ENCODE measurements at regions not wholly inside any gene's neighbourhood (a gene's known extent, or its start where the extent isn't known, plus 50 kb on each side); places are given as distances from the start of the nearest gene placed in this dataset.

DNA sequence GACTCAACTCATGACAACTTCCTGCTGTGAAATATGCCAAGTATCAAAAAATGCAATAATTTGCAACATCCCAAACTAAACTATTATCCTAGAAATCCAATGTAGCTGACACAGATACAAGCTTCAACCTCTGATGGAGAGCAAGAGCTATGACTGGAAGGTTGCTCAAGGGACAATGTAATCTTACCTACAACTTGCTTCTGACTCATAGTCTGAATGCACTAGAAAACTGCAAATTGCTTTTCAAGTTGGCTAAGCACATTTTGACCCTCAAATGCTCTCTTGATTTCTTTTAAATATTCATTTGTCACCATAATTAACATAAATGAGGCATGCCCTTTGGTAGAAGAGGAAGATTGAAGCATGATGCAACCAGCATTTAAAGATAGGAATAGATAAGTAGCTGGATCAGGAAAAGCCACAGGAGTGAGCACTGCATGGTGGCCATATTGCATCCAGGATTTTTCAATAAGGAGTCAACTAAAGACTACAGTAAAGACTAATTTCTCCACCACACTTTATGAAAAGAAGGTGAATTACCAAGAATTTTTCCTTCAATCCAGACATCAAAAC, 630.8 kb upstream of the GBE1 start:
- Histone ChIP-seq H3K27ac (no peak overlapping the region), H3K4me3 (no peak overlapping the region), H3K9me3 (no peaks in the 10 kb centered on the region), H3K36me3 (no peaks in the 10 kb centered on the region), H3K4me1 (no peaks in the 10 kb centered on the region), H3K27me3 (no peaks in the 10 kb centered on the region)
- TF ChIP-seq, protein P1, sequence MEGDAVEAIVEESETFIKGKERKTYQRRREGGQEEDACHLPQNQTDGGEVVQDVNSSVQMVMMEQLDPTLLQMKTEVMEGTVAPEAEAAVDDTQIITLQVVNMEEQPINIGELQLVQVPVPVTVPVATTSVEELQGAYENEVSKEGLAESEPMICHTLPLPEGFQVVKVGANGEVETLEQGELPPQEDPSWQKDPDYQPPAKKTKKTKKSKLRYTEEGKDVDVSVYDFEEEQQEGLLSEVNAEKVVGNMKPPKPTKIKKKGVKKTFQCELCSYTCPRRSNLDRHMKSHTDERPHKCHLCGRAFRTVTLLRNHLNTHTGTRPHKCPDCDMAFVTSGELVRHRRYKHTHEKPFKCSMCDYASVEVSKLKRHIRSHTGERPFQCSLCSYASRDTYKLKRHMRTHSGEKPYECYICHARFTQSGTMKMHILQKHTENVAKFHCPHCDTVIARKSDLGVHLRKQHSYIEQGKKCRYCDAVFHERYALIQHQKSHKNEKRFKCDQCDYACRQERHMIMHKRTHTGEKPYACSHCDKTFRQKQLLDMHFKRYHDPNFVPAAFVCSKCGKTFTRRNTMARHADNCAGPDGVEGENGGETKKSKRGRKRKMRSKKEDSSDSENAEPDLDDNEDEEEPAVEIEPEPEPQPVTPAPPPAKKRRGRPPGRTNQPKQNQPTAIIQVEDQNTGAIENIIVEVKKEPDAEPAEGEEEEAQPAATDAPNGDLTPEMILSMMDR (IDR thresholded peaks at IDR 0.05) = no peak
- TF ChIP-seq POLR2A (IDR thresholded peaks at IDR 0.05) = no peak
- no peak for ATAC-seq
- intact Hi-C loops (cut with DNase I) = no loop called here
- no peak for DNase-seq

DNA sequence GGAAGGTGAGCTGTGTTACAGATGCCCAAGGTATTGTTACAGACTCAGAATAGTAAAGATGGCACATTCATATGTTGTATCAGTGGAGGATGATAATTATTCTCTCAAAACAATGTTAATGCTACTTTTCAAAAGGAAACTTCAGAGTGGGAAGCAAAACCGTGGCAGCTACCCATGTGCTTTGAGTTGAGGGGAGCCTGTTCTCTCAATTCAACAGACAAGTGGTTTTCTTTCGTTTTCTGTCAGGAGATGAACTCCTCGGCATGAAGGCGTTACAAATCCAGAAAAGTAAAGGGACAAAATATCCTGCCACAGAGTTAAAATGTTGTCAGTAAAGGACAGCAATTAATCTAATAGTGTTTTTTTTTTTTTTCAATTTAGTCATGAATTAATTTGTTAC, 629.4 kb upstream of the GBE1 start:
- TF ChIP-seq, protein P1 (IDR thresholded peaks at IDR 0.05) = no peak
- no peak for TF ChIP-seq POLR2A (IDR thresholded peaks at IDR 0.05)
- Histone ChIP-seq H3K27ac (no peak overlapping the region), H3K4me3 (no peak overlapping the region), H3K36me3 (no peaks in the 10 kb centered on the region), H3K4me1 (no peaks in the 10 kb centered on the region), H3K27me3 (no peaks in the 10 kb centered on the region), H3K9me3 (no peaks in the 10 kb centered on the region)
- WGBS, 4 donors = 75 to 83% (median 80%) methylated on average over 4 of the region's 4 CpGs
- intact Hi-C loops (cut with DNase I) = no loop called here
- no peak for DNase-seq
- ATAC-seq = no peak

DNA sequence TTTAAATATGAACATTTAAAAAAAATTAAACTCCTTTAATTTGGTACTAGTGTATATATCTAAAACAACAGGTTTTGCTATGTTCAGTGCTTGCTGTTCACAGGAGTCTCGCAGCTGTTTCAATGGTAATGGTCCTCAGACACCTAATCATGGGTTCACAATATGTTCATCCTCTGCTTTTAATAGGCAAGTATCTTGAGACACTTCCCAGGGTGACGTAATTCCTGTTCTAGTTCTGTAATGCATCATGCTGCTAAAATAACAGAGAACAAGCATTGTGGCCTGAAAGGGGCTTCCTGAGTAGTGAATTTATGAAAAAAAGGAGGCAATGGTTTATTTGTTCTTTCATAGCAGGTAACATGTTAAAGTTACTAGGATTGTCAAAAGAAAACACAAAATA, 625.2 kb upstream of the GBE1 start:
- H3K9me3 ChIP-seq = no peaks in the 10 kb centered on the region
- H3K27ac ChIP-seq = no peak overlapping the region
- WGBS, 4 donors = 48 to 63% (median 56%) methylated on average over 2 of the region's 2 CpGs
- DNase-seq = no peak
- H3K4me3 ChIP-seq = no peak overlapping the region
- H3K4me1 ChIP-seq = no peaks in the 10 kb centered on the region
- no peaks in the 10 kb centered on the region for H3K36me3 ChIP-seq
- intact Hi-C loops (cut with DNase I) = no loop called here
- ATAC-seq = no peak
- TF ChIP-seq, protein P1 (IDR thresholded peaks at IDR 0.05) = no peak
- no peak for TF ChIP-seq POLR2A (IDR thresholded peaks at IDR 0.05)
- H3K27me3 ChIP-seq = no peaks in the 10 kb centered on the region

DNA sequence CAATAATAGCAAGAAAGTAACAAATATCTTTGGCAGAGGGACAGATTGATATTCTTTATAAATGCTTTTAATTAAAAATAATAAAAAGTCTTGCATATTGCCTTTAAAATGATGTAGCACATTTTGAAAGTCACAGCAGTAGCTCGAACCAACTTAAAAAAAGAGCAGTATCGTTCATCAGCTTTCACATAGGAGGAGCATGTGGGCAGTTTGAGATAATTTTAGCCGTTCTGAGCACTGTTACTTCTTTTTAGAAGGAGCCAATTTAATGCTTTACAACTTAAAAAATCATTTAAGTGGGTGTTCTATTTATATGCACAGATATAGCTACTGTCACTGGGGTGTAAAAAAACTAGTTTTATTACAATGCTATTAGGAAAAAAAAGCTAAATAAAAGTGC, 622.7 kb upstream of the GBE1 start:
- WGBS, 4 donors = 57 to 64% (median 60%) methylated on average over 3 of the region's 3 CpGs
- Histone ChIP-seq H3K27me3 (no peaks in the 10 kb centered on the region), H3K36me3 (no peaks in the 10 kb centered on the region), H3K9me3 (no peaks in the 10 kb centered on the region), H3K27ac (no peak overlapping the region), H3K4me3 (no peak overlapping the region), H3K4me1 (no peaks in the 10 kb centered on the region)
- TF ChIP-seq, protein P1 (IDR thresholded peaks at IDR 0.05) = no peak
- no peak for TF ChIP-seq POLR2A (IDR thresholded peaks at IDR 0.05)
- intact Hi-C loops (cut with DNase I) = no loop called here
- no peak for DNase-seq
- ATAC-seq = no peak

Data from heart left ventricle (tissue), 16 donors.